ENCODE measurements at regions not wholly inside any gene's neighbourhood (a gene's known extent, or its start where the extent isn't known, plus 50 kb on each side); places are given as distances from the start of the nearest gene placed in this dataset.

GRCh38 chr10:81026591-81026990 is 488.9 kb downstream of the SH2D4B start:
- FAIRE-seq (no peak), DNase-seq (ENCODE audit: insufficient read length, low spot score) (no peak)
- no peak for TF ChIP-seq CTCF (IDR thresholded peaks at IDR 0.05; ENCODE audit: insufficient read depth, missing control alignments)

- DNase-seq (ENCODE audit: insufficient read length, low spot score) (no peak), FAIRE-seq (no peak)
- TF ChIP-seq CTCF (IDR thresholded peaks at IDR 0.05; ENCODE audit: insufficient read depth, missing control alignments), result no peak
These were observed 489.5 kb downstream of the SH2D4B start for GRCh38 chr10:81027223-81027622.

- no peak for TF ChIP-seq CTCF (IDR thresholded peaks at IDR 0.05; ENCODE audit: insufficient read depth, missing control alignments)
- no peak for FAIRE-seq
- no peak for DNase-seq (ENCODE audit: insufficient read length, low spot score)
These were observed 490.0 kb downstream of the SH2D4B start for GRCh38 chr10:81027706-81028105.

- TF ChIP-seq CTCF (IDR thresholded peaks at IDR 0.05; ENCODE audit: insufficient read depth, missing control alignments), result no peak
- DNase-seq (ENCODE audit: insufficient read length, low spot score) (no peak), FAIRE-seq (no peak)
These were observed 494.1 kb downstream of the SH2D4B start for GRCh38 chr10:81031774-81032173.

GRCh38 chr10:81034383-81034782 is 496.7 kb downstream of the SH2D4B start:
- no peak for FAIRE-seq
- DNase-seq (ENCODE audit: insufficient read length, low spot score), result no peak
- no peak for TF ChIP-seq CTCF (IDR thresholded peaks at IDR 0.05; ENCODE audit: insufficient read depth, missing control alignments)

- FAIRE-seq (no peak), DNase-seq (ENCODE audit: insufficient read length, low spot score) (no peak)
- no peak for TF ChIP-seq CTCF (IDR thresholded peaks at IDR 0.05; ENCODE audit: insufficient read depth, missing control alignments)
These were observed 498.6 kb downstream of the SH2D4B start for GRCh38 chr10:81036257-81036656.

GRCh38 chr10:81040031-81040430 is 502.3 kb downstream of the SH2D4B start:
- DNase-seq (ENCODE audit: insufficient read length, low spot score), result no peak
- TF ChIP-seq CTCF (IDR thresholded peaks at IDR 0.05; ENCODE audit: insufficient read depth, missing control alignments), result no peak
- no peak for FAIRE-seq

Data from D721Med (cell line).